CD4-positive, alpha-beta T cell treated with Interleukin-17A for 1 hour (primary cell): ENCODE measurements at regions not wholly inside any gene's neighbourhood (a gene's known extent, or its start where the extent isn't known, plus 50 kb on each side); places are given as distances from the start of the nearest gene placed in this dataset.

Experiments used
- DNase-seq: peaks from one replicate; pipeline ENCODE4 v3.0.0-alpha.2; 2020

DNA sequence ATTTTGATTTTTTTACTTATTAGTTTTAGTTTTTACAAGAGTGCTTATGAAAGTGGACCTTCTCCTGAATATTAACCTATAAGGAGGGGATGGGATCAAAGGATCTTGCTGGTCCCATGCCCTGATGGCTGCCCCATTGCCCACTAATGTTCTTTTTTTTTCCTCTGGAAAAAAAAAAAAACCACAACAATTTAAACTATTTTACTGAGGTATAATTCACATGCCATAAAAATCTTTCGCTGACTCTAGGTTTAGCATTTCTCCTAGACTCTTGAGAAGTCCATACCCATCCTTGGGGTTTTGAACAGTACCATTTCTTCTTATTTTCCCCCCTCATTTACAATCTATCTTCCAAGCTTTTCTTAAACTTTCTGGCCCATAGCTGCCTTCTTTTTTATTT lies 481.8 kb downstream of the TFEC start:
- no peak for DNase-seq

DNA sequence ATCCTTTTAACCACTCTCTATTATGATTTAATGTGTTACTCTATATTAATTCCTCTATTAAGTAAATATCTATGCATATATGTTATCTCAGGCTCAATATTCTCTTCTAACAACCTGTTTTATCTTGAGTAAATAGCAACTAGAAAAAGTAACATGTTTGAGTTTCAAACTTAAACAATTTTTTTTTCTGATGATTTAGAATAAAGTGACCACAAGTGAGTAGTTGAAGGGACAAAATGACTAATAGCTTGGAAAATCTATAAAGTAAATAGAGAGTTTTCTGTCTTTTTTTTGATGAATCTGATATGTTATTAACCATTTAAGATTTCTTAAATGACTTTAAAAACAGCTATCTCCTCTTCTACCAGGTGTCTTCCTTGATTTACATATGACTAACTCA lies 483.8 kb downstream of the TFEC start:
- DNase-seq = no peak

DNA sequence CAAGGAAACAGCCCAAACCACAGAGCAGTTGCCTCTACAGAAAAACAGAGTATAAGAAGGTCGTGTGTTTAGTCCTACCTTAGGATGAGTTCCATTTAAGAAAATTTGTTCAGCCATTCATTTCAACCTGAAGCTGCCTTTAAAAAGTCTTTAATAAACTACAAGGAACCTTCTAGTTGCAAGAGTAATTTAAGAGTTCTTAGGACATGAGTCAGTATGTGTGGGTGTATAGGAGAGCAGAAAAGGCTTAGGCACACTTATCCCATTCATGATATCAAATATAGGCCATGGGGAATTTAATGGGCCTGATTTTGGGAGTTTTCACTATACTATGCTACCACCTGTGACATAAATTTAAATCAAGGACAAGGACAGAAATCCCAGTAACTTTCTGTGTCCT lies 496.8 kb downstream of the TFEC start:
- DNase-seq = no peak

DNA sequence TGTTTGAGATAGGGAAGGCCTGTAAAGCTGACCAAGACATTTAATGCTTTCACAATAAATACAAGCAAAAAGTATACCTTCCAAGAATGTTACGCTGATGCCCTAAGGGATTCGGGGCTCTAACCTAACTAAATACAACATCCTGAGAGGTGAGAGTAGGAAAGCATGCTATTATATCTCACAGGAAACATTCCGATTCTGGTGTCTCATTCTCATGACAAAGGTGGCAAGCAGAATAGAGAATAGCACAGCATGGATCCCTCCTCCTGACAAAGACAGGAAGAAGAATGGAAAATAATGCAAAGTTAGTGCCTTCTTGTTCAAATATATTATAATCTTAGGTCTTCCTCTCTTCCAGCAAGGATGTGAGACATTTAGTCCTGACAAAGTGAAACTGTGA lies 504.3 kb downstream of the TFEC start:
- no peak for DNase-seq

DNA sequence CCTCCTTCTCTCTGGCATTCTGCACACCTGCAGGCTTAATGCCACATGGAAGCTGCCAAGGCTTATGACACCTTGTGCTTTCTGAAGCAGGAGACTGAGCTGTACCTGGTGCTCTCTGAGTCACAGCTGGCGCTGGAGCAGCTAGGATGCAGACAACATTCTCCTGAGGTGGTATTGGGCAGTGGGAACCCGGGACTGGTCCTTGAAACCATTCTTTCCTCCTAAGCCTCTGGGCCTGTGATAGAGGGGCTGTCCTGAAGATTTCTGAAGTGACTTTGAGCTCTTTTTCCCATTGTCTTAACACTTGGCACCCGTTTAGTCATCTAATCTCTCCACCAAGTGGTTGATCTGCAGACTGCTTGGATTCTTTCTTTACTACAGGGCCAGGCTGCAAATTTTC lies 508.4 kb downstream of the TFEC start:
- no peak for DNase-seq

DNA sequence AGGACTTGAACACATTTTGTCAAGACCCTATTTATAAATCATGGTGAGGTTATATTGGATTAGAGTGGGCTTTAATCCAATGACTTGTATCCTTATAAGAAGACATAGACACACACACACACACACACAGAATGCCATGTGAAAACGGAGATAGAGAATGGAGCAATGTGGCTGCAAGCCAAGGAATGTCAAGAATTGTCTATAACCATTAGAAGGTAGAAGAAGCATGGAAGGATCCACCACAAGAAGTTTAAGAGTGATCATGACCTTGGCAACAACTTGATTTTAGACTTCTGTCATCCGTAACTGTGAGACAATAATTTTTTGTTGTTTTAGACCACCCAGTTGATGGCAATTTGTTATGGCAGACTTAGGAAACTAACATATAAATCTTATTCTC lies 514.2 kb downstream of the TFEC start:
- DNase-seq = no peak

DNA sequence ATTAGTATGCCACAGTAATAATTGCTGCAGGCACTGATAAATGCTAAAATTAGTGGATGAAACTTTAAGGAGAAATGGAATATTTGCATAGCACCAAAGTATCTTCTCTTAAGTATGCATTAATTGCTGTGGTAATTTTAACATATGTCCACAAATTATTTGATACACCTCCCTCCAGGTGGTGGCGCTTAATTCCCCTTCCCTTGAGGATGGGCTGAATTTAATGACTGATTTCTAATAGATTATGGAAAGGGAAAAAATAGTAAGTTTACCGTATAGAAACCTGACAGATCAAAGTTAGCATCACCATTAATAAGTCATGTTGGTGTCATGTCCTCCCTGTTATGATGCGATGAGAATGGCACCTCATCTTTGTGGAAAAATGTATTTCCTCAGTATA lies 519.2 kb downstream of the TFEC start:
- DNase-seq = no peak

DNA sequence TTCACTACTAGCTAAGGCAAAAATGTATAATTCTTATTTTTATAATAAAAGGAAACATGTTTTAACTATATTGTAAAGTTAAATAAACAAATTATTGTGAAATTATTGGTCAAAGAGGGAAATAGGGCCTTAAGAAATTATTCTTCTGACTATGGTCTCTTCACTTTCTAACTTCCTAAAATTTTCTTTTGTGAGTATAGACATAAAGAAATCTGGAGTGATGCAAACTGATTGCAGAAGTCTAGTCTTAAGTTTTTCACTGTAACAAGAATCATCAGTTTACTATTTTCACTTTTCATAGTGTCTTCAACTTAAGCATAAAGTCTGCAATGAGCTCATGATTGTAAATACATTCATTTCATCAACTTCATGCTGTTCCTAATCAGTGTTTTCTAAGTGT lies 525.4 kb downstream of the TFEC start:
- DNase-seq = no peak

DNA sequence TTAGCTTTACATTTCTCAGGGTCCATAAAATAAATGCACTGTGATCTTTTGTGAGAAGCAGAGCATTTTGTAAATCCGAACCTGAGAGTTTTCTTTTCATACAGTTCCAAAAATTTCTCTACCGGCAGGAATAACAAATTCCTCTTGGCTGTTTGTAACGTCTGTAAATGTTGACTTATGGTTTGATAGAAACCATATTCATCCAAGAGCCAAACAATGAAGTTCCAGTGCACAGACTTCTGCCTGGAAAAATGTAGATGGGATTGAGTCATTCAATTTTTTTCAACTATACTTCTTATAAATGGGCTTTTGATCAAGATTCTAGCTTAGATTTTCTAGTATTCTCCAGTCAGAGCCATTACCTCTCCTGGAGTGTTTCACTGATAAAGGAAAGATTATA lies 530.6 kb downstream of the TFEC start:
- DNase-seq = no peak

DNA sequence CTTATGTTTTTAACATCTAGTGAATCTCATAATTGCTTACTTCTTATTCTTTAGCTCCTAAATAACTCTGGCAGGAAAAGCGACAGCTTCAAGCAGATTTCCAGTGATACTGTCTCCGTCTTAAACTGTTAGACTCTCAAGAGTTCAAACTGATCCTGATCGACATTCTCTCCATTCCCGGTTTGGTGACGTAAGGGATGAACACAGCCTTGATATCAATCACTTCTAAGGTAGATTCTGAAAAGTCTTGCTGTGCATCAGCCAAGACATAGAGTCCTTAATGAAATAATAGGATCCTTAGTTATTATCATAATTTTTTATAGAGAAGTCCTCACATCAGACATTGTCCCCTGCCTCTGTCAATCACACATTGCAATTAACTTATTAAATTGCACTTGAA lies 534.6 kb downstream of the TFEC start:
- DNase-seq = no peak

DNA sequence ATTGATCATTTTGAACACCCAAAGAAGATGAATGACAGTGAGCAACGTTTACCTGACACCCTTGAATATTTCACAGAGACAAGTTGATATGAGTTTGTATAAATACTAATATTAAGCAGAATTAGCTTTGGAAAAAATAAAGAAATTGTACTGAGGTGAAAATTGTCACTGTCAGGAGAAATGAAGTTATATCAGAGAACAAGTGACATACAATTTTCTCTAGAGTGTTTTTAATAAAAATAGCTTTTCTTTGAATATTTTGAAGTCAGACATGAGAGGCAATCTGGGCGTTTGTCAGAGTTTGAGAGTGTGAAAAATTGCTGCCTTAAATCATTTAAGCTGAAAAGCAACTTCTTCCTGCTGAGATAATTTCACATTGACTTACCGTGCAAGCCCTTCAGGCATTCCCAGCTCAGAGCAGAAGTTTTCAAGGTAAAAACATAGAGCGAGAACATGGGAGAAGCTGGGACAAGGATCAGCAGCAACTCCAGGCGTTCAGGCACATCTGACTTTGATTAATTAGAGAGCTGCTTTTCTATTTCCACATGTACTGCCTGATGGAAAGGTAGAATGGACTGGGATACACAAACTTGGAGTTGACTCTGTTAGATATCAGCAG lies 535.9 kb downstream of the TFEC start:
- no peak for DNase-seq

DNA sequence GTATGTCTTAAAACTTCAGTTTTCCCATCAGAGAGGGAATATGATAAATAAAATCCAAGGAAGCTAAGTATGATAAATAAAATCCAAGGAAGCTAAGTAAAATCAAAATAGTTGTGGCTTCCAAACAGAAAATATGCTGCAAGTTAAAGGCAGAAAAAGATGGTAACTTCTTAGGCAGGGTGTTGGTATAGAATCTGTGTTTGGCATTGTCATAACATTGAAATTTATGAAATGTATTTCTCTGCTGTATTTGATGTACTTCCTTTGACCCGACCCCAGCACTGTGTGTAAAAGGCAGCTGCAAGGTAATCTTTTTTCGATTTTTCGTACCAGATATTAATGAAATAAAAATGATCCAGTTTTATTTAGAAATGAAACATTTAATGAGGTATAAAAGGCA lies 537.2 kb downstream of the TFEC start:
- no peak for DNase-seq

DNA sequence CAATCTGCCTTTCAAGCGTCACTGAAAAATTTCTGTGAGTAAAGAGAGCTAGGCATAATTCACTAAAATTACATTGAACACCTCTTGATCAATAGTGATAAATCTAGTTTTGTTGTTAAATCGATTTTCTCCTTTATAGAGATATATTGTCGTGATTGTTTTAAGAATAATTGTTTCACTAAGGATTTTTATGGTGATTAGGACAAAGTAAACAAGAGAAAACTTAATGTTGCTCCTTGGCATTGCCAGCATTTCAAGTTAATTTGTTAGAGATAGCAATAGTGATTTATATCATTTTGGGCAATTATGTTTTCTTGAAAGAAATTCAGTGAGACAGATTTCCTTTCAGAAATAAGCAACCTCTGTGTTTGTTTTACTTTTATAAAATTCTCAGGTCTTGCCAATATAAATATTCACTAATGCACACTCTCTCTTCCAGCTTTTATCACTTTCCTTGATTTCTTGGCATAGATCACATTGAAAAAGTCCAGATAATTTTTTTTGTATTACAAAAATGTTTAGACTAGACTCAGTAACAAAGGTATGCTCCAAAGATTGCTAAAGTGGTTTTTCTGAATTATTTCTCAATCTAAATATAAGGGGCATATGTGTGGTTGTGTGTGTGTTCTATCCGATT lies 538.7 kb downstream of the TFEC start:
- DNase-seq = no peak

DNA sequence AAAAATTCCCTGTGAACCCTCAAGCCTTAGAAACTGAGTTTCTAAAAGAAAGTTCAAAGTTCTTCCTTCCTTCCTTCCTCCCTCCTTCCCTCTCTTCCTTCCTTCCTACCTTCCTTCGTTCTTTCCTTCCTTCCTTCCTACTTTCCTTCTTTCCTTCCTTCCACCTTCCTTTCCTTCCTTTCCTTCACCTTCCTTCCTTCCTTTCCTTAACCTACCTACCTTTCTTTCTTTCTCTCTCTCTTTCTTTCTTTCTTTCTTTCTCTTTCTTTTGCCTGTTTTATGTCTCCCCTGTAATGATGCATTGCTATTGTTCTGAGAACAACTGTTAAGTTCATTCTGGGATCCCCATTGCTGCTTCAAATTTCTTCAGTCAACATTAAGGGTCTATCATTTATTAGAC lies 551.1 kb downstream of the TFEC start:
- no peak for DNase-seq

DNA sequence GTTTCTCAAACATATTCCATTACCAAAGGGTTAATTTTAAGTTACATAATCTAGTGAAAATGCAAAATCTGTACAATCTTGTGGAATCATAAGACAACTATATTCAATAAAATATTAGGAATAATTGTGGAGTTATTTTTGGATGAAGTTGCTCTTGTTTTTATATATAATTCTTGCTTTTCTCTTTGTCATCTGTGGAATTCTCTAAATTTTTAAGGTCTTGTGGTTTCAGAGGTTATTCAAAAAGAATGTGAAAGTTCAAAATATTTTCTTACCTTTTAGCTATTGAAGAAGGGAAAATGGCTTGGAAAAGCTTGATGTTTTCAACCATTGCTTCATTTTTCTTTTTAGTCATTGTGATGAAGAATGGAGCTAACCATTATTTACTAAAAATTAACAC lies 552.1 kb downstream of the TFEC start:
- no peak for DNase-seq

DNA sequence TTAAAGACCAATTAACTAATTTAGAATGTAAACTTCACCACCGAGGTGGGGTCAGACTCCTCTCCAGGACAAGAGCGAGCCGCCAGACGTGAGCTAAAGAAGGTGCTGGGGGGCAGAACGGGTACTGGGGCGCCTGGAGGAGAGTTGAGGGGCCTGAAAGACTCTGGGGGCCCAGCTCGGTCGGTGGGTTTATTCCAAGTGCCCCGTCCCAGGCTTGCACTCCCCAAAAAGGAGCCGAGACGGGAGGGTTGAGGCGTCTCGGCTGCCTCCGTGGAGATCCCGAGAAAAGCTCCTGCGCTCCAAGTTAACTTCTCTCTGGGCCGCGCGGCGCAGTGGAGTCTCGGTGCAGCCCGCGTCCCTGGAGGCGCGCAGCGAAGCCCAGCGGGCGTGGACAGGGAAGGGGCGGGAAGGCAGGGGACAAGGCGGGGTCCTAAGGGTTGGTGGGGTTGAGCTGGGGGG lies 553.3 kb downstream of the TFEC start:
- DNase-seq = no peak

DNA sequence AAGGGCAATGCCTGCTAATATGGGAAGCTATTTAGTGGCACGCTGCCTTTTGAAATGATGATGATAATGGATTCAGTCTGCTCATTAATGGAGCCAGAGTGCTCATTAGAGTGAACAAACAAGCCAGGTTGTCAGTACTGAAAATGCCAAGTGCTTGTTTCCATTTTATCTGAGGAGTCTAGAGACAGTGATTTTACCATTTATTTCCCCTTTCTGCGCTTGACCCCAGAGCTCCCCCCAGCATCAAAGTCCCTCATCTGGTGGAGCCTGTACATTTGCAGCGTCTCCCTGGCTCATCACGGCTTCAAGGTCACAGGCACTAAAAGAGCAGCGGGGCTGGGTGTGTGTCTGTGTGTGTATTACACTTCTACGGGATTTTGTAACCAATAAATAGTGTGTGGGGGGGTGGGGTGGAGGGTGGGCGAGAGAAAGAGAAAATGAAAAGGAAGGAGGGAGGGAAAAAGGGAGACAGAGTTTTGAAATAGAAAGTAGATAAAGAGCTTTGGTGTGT lies 553.8 kb downstream of the TFEC start:
- DNase-seq = no peak

DNA sequence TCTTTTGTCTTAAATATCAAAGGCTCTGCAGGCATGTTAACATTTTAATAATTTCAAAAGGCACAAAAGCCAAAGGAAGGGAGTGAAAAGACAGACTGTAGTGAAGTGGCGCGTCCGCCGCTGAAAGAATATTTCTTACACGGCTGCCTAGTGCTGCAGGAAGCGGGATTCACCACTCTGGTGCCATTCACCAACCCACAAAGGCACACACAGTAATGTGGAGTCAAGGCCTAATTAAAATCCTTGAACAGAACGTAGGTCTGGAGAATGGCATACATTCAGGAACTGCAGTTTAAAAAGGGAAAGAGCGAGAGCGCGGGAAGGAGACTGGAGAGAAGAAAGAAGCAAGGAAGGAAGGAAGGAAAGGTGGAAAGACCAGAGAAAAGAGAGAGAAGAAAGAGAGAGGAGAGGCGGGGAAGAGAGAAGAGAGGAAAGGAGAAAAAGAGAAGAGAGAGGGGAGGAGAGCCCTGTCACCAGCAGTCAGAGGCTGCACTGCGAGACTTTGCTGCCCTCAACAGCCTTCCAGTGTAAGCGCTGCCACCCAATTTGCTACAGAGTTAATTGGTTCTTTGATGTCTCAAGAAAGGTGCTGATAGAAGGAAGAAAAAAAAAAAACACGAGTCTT lies 554.0 kb downstream of the MDFIC start:
- peak; percentile 30 for DNase-seq

DNA sequence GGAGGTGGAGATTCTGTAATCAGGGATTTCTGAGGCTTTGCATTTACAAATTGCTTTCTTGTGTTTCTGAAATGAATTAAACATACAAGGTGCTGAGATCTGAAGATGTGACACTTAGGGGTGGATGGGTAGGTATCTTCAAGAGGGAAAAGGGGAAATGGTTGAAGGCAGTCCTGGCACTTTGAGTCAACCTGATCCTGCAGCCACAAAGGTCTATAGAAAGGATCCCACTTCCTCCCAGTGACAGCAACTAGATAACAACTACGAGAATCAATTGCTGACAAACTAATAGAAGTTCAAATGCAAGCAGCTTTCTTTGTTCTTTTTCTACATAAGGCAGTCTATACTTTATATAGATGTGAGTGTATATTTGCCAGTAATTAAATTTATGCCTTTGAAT lies 553.3 kb downstream of the MDFIC start:
- DNase-seq = no peak

DNA sequence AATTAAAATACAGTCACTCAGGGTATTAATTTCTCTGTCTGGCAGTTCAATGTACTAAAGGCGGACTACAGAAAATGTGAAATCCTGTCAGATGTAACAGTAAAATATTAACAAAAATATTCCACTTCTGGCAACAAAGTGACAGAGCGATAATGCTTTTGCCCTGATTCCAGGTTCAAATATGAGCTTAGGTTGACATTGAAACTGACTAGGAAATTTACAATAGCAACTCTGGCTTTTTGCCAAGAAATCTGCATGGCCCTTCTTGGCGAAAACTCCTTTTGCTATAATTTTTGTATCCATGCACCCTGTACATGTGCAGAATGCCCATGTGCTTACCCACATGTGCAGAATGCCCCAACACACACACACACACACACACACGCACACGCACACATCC lies 552.2 kb downstream of the MDFIC start:
- no peak for DNase-seq

DNA sequence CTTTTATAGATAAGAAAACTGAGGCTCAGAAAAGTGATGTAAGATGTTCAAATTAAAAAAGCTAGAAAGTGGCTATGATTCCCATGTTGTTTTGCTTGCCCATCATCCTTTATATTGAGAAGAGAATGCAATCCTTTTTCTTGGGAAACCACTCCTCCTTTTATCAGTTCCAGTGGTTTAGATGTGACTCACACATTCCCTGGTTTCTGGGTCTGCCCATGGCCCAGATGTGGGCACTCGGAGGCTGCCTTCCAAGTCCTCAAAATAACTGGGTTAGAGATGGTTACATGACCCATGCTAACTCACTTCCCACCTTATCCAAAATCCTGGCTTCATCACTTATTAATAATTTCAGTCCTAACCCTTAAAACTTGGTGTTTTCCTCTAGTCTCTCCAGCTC lies 550.0 kb downstream of the MDFIC start:
- DNase-seq = no peak

DNA sequence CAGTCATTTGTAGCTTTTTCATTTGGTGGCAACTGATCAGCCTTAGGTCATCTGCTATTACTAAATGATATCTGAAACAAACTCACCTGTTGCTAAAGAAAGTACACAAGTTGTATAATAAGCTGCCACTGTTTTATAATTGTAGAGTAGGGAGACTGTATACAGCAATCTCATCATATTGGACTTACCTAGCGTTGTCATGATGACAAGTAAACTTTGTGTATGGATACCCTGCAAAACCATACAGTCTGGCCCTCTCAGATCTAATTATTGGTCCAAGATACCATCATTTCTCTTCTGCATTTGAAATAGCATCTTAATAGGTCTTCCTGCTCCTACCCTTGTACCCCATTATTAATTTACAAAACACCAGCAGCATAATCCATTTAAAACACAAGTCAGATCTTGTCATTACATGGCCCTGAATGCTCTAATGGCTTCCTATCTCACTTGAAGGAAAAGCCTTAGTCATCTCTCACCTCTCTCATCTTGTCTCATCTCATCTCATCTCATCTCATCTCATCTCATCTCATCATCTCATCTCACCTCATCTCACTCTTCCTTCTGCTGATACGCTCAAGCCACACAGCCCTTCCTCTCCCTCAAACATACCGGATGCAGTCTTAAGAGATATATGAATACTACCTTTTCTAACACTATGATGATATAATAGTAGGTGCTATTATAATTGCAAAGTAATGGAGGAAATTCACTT lies 540.6 kb downstream of the MDFIC start:
- DNase-seq = no peak

DNA sequence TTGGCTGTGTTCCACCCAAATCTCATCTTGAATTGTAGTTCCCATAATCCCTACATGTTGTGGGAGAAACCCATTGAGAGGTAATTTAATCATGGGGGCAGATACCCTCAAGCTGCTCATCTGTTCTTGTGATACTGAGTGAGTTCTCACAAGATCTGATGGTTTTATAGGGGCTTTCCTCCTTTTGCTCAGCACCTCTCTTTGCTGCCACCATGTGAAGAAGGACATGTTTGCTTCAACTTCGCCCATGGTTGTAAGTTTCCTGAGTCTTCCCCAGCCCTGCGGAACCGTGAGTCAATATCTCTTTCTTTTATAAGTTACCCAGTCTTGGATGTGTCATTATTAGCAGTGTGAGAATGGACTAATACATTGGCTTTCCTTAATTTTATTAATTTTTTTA lies 527.8 kb downstream of the MDFIC start:
- DNase-seq = no peak

DNA sequence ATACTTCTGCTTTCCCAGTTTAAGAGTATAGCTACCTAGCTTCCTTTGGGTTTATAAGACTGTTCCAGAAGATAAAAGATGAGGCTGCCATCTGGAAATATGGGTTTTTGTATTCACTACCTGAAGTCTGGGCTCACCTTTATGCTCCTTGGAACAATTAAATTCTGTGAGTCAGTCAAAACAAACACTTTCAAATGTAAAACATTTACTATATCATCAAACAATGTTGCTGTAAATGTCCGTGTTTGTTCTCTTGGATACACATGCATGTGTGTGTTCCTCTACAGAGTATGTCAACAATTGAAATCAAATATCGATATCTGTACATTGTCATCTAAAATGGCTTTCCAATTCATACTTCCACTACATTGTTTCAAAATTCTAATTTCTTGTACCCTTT lies 525.6 kb downstream of the MDFIC start:
- DNase-seq = no peak
